ENCODE measurements at regions not wholly inside any gene's neighbourhood (a gene's known extent, or its start where the extent isn't known, plus 50 kb on each side); places are given as distances from the start of the nearest gene placed in this dataset.

DNA sequence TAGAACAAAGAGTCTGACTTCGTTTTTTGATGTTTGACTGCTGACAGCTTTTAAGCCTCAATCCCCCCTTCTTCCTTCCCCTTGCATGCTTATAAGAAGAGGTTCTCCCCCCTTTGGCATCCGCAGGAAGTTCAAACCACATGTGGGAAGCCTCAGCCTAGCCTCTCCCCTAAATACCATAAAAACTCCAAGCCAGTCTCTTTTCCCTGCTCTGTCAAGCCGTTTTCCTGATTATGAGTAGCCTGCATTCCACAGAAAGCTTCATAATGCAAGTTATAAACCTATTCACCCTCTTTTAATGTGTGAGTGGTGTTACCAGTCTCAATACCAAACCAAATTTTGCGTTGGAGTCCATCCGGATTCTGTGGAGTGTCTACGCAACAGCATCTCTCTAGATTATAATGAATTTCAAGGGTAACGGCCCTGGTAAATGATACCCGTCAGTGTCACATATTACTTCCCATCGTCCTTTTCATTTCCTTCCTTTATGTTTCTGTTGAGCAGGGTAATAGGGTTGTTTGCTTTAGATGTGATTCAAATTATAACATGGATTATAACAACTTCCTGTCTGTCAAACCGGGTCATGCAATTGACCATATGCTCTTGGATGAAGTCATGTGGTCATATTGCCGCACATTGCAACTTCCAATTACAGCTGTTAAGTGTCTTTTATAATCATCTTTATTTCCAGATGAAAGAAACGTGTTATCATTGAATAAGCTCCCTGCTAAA lies 717.5 kb downstream of the RWDD3 start:
- no peak for DNase-seq (ENCODE audit: insufficient read length, low spot score)
- no peak for FAIRE-seq
- no peak for TF ChIP-seq CTCF (IDR thresholded peaks at IDR 0.05; ENCODE audit: insufficient read depth, missing control alignments)

- peak; percentile 17 for TF ChIP-seq CTCF (IDR thresholded peaks at IDR 0.05; ENCODE audit: insufficient read depth, missing control alignments)
- DNase-seq (ENCODE audit: insufficient read length, low spot score): no peak
- FAIRE-seq: no peak
These were observed 719.0 kb downstream of the RWDD3 start for GRCh38 chr1:95953015-95953414.

GRCh38 chr1:95954585-95954984 lies 720.6 kb downstream of the RWDD3 start:
- no peak for DNase-seq (ENCODE audit: insufficient read length, low spot score)
- TF ChIP-seq CTCF (IDR thresholded peaks at IDR 0.05; ENCODE audit: insufficient read depth, missing control alignments): no peak
- FAIRE-seq: peak; percentile 32

DNA sequence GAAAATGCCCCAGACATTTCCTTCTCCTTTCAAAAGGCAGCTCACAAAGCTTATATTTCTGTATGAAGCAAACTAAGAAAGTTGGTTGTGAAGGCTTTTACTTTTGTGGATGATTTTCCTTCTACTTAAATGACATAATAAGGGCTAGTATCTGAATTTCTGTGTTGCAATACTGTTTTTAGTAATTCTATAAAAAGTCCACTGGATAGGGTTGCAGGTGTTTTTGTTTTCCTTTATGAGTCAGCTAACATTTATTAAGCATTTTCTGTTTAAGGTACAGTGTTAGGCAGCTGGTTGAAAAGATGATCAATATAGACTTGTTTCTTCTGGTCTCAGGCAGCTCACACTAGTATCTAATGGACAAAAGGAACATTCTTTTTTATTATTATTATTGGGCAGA lies 722.2 kb downstream of the RWDD3 start:
- TF ChIP-seq CTCF (IDR thresholded peaks at IDR 0.05; ENCODE audit: insufficient read depth, missing control alignments): no peak
- FAIRE-seq (no peak), DNase-seq (ENCODE audit: insufficient read length, low spot score) (no peak)

- DNase-seq (ENCODE audit: insufficient read length, low spot score): no peak
- no peak for TF ChIP-seq CTCF (IDR thresholded peaks at IDR 0.05; ENCODE audit: insufficient read depth, missing control alignments)
- no peak for FAIRE-seq
These were observed 723.7 kb downstream of the RWDD3 start for GRCh38 chr1:95957748-95958147.

GRCh38 chr1:95966866-95967265 lies 732.9 kb downstream of the RWDD3 start:
- no peak for FAIRE-seq
- DNase-seq (ENCODE audit: insufficient read length, low spot score): no peak

More at GRCh38 chr1:95966866-95967265, 732.9 kb downstream of the RWDD3 start:
- no peak for TF ChIP-seq CTCF (IDR thresholded peaks at IDR 0.05; ENCODE audit: insufficient read depth, missing control alignments)

All from D721Med (cell line).